Mesothelial cell of epicardium (in vitro differentiated cells): ENCODE measurements at regions not wholly inside any gene's neighbourhood (a gene's known extent, or its start where the extent isn't known, plus 50 kb on each side); places are given as distances from the start of the nearest gene placed in this dataset.

ENCODE experiments used
- DNase-seq, 2 experiments: peaks; one replicate each; pipeline ENCODE4 v3.0.0; 2021; ENCODE audit warnings: low spot score in 2 of 2; ENCODE audit not compliant: unreplicated experiment in 2 of 2
- H3K27ac Mint-ChIP-seq: 2 replicates; pipeline ENCODE4 v1.8.0; 2021; ENCODE audit warnings: mixed read lengths
- H3K27me3 Mint-ChIP-seq: 2 replicates; pipeline ENCODE4 v1.8.0; 2021; ENCODE audit warnings: low read depth, mixed read lengths
- H3K36me3 Mint-ChIP-seq: 2 replicates; pipeline ENCODE4 v1.8.0; 2021; ENCODE audit warnings: mixed read lengths
- H3K4me1 Mint-ChIP-seq: 2 replicates; pipeline ENCODE4 v1.8.0; 2021; ENCODE audit warnings: mixed read lengths
- H3K4me3 Mint-ChIP-seq: 2 replicates; pipeline ENCODE4 v1.8.0; 2021; ENCODE audit warnings: mild to moderate bottlenecking, moderate library complexity, mixed read lengths
- H3K9me3 Mint-ChIP-seq: 2 replicates; pipeline ENCODE4 v1.8.0; 2021; ENCODE audit warnings: mixed read lengths
- CTCF ChIP-seq: fragments of 200-600 bp; sonication (generic); IDR thresholded peaks from one replicate; pipeline ENCODE4 v1.5.0; 2021; ENCODE audit warnings: antibody characterized with exemption; ENCODE audit not compliant: unreplicated experiment

DNA sequence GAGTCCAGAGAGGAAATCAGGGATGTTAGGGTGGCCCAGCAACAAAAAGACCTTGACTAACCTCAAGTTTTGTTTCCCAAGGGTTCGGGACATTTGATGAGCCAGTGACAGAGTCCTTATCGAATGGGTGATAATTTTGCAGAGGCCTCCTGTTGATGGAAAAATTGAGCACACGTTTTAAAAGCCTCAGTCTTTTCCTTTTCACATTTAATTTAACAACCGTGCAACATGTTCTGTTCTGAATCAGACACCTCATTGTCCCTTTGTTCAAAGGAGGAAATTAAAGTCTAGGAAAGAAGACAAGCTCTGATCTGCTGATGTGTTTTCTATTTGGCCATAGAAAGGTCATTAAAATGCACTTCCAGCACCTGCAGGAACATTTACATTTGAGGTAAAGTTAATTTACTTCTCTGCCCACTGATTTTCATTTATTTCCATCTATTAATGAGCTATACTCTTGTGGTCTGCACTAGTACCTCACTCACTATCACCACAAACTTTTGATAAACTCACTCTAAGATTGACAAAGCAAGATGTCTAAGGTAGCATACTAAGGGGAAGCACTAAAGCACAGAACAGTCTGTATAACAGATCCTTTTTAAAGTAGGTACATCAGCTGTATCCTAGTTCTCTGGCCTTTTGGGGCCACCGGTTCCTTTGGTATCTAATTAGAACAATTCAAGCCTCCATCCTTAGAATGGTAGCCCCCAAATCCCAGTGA, 147.0 kb downstream of the RPAP3 start:
- Mint-ChIP-seq H3K4me1 (peaks cover 4% of the 10 kb centered on the region), H3K27ac (no peak overlapping the region), H3K27me3 (no peaks in the 10 kb centered on the region), H3K9me3 (peaks cover 15% of the 10 kb centered on the region), H3K36me3 (no peaks in the 10 kb centered on the region), H3K4me3 (no peak overlapping the region)
- no peak for DNase-seq
- no peak for TF ChIP-seq CTCF

DNA sequence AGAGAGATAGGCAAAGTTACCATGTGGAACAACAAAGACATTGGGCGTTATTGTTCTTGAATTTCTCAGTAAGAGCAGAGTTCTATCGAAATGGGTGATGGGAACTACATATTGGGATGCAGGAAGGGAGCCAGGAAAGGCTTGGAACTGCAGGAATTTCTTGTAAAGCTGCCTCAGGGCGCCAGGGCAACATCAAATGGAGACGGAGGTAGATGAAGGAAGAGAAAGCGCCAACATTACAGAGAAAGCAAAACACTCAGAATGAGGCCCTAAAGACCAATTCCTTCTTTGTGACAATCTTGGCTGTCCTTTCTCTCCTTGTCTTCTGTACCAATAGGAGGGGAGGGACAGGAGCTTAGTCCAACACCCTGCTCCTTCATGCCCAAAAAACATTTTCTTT, 148.4 kb downstream of the RPAP3 start:
- no peak overlapping the region for H3K4me3 Mint-ChIP-seq
- H3K27ac Mint-ChIP-seq = no peak overlapping the region
- H3K9me3 Mint-ChIP-seq = peaks cover 25% of the 10 kb centered on the region
- H3K4me1 Mint-ChIP-seq = peaks cover 4% of the 10 kb centered on the region
- H3K36me3 Mint-ChIP-seq = peaks cover 2% of the 10 kb centered on the region
- no peak for TF ChIP-seq CTCF
- DNase-seq = no peak
- no peaks in the 10 kb centered on the region for H3K27me3 Mint-ChIP-seq

DNA sequence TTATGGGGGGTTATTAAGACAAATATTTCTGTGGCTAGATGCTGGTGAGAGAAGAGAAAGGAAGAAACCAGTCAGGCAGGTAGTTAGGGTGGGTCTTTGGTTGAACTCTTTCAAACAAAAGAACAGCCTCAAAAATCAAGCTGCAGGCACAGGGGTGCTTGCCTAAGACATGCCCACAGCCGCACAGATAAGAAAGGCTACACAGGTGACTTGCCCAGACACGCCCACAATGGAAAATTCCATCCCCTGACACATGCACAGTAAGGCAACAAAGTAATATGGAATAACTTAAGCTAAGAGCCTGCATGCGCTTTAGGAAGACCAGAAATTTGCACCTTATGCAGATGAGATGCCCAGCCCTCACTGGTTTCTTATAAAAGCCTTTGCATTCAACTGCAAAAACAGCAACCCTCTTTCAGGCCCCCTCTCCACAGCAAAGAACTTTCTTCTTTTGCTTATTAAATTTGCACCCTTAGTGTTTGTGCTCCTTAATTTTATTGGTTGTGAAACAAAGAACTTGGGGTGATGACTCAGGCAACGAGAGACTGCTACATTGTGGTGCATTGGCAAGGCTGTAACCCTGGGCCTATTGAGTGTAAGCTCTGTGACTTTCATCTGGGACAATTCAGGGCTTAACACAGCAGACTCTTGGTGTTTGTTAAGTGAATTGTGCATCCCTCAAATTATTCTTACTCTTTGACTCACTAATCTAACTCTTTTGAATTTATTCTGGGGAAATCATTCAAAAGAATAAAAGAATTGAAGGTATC, 149.4 kb downstream of the RPAP3 start:
- no peak for TF ChIP-seq CTCF
- no peaks in the 10 kb centered on the region for H3K4me1 Mint-ChIP-seq
- H3K9me3 Mint-ChIP-seq = peaks cover 25% of the 10 kb centered on the region
- H3K36me3 Mint-ChIP-seq = peaks cover 2% of the 10 kb centered on the region
- no peak for DNase-seq
- no peak overlapping the region for H3K27ac Mint-ChIP-seq
- no peaks in the 10 kb centered on the region for H3K27me3 Mint-ChIP-seq
- H3K4me3 Mint-ChIP-seq = no peak overlapping the region

- no peak for DNase-seq
- no peaks in the 10 kb centered on the region for H3K27me3 Mint-ChIP-seq
- H3K27ac Mint-ChIP-seq = no peak overlapping the region
- no peak for TF ChIP-seq CTCF
- H3K36me3 Mint-ChIP-seq = peaks cover 2% of the 10 kb centered on the region
- peaks cover 25% of the 10 kb centered on the region for H3K9me3 Mint-ChIP-seq
- H3K4me1 Mint-ChIP-seq = no peaks in the 10 kb centered on the region
- H3K4me3 Mint-ChIP-seq = no peak overlapping the region
Observed at GRCh38 chr12:47554046-47554653, 151.7 kb downstream of the RPAP3 start.

DNA sequence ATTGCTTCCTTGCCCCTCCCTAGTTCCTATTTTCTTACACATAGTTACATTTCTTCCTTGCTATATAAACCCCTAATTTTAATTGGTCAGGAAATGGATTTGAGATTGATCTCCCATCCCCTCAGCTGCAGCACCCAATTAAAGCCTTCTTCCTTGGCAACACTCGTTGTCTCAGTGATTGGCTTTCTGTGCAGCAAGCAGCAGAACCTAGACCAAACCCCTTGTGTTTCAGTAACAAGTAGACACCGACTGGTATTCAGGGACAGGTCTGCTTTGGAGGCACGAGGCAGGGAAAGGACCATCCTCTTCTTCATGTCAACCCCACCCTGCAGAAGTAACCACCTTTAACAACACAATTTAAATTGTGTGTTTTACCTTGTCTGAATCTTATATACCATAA, 152.6 kb downstream of the RPAP3 start:
- peaks cover 25% of the 10 kb centered on the region for H3K9me3 Mint-ChIP-seq
- no peak overlapping the region for H3K4me3 Mint-ChIP-seq
- no peaks in the 10 kb centered on the region for H3K4me1 Mint-ChIP-seq
- H3K36me3 Mint-ChIP-seq = peaks cover 2% of the 10 kb centered on the region
- no peak for DNase-seq
- no peak for TF ChIP-seq CTCF
- no peaks in the 10 kb centered on the region for H3K27me3 Mint-ChIP-seq
- H3K27ac Mint-ChIP-seq = no peak overlapping the region
